ENCODE measurements at regions not wholly inside any gene's neighbourhood (a gene's known extent, or its start where the extent isn't known, plus 50 kb on each side); places are given as distances from the start of the nearest gene placed in this dataset.

- no peak for TF ChIP-seq ZNF274 (IDR thresholded peaks at IDR 0.05; ENCODE audit: low read depth, low read length)
- no peak for TF ChIP-seq YY1 (IDR thresholded peaks at IDR 0.05; ENCODE audit: insufficient read depth, insufficient read length)
Observed at GRCh38 chr1:222040121-222040805, 298.4 kb upstream of the DUSP10 start.

Measured in NT2/D1 (cell line).